ENCODE measurements at regions not wholly inside any gene's neighbourhood (a gene's known extent, or its start where the extent isn't known, plus 50 kb on each side); places are given as distances from the start of the nearest gene placed in this dataset.

GRCh38 chr3:22996920-22997571, 206.1 kb upstream of the UBE2E2 start:
- no peak for DNase-seq (ENCODE audit: low spot score)

GRCh38 chr3:23000371-23000770, 202.8 kb upstream of the UBE2E2 start:
- DNase-seq (ENCODE audit: low spot score), result no peak

GRCh38 chr3:23002151-23002550, 201.0 kb upstream of the UBE2E2 start:
- DNase-seq (ENCODE audit: low spot score), result no peak

GRCh38 chr3:23002836-23003732, 200.0 kb upstream of the UBE2E2 start:
- DNase-seq (ENCODE audit: low spot score), result no peak

DNA sequence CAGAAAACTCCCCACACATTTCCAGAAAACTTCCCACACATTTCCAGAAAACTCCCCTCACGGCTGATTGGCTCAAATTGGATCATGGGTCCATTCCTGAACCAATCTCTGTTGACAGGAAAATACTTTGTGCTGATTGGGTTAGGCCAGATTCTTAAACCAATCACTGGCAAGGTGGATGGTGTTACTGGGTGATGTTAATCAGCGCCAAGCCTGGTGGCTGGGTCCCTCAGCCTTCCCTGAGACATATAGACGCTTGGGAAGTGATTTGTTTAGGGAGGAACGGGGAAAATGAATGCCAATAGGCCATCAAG, 199.4 kb upstream of the UBE2E2 start:
- no peak for DNase-seq (ENCODE audit: low spot score)

GRCh38 chr3:23004971-23005370, 198.2 kb upstream of the UBE2E2 start:
- no peak for DNase-seq (ENCODE audit: low spot score)

- DNase-seq (ENCODE audit: low spot score), result no peak
Measured at GRCh38 chr3:23017801-23018200, 185.3 kb upstream of the UBE2E2 start.

- no peak for DNase-seq (ENCODE audit: low spot score)
Measured at GRCh38 chr3:23019596-23020300, 183.4 kb upstream of the UBE2E2 start.

DNA sequence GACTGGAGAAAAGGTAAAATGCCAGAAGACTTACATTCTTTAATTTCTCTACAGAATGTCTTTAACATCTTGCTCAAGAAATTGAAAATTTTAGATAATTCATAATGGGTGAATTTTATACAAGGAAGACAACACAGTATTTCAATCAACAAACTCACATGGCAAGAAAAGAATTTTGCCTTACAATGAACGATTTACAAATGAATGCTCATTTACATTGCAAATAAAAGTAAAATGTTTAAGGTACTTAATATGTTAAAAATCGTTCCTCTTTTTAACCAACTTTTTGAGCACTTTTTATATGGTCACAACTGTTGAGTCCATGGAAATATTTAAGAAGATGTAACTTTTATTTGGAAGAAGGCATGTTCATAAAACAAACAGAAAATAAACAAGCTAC, 174.8 kb upstream of the UBE2E2 start:
- no peak for DNase-seq (ENCODE audit: low spot score)

DNA sequence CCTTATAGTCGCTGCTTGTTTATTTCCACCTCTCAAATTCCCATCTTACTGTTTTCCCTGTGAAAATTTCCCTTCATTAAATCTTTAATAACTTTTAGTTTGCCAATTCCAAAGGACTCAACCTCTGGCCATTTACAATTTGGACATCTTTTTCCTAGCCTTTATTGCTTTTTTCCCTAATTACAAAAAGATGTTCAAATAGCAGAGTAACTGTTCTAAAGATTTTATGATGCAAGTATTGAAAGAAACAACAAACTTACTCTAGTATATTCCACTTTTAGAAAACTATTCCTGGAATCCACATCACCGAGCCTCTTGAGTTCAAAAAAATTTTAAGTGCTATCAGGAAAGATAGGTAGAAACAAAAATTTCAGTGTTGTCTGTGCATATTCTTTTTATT, 174.1 kb upstream of the UBE2E2 start:
- DNase-seq (ENCODE audit: low spot score), result no peak

DNA sequence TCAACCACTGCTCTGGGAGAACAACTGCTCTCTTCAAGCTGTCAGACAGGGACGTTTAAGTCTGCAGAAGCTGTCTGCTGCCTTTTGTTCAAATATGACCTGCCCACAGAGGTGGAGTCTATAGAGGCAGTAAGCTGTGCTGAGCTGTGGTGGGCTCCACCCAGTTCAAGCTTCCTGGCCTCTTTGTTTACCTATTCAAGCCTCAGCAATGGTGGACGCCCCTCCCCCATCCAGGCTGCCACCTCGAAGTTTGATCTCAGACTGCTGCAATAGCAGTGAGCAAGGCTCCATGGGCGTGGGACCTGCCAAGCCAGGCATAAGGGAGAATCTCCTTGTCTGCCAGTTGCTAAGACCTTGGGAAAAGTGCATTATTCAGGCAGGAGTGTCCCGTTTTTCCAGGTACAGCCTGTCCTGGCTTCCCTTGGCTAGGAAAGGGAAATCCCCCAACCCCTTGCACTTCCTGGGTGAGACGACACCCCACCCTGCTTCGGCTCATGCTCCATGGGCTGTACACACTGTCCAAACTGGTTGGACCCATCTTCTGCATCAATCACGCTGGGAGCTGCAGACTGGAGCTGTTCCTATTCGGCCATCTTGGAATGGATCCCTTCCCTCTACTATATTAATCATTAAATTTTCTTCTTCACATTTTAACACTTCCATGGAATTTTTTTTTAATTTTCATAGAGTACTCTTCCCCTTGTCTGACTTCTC, 167.0 kb upstream of the UBE2E2 start:
- no peak for DNase-seq (ENCODE audit: low spot score)

DNA sequence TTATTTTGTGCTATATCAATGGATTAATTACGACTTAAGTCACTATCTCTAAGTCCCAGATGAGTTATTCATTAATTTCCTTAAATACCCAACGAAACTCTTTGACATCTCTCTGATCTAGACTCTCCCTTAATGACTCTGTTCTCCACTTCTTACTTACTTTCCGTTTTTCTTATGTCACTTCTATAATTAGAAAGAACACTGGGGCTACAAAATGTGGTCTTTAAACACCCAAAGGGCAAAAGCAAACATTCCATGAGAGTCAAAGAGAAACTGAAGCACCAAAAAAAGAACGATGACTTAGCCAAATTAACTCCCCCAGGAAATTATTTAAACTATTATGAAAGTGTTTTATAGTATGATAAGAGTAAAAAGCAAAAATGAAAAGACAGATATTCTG, 166.4 kb upstream of the UBE2E2 start:
- no peak for DNase-seq (ENCODE audit: low spot score)

- no peak for DNase-seq (ENCODE audit: low spot score)
Measured at GRCh38 chr3:23038471-23038870, 164.7 kb upstream of the UBE2E2 start.

DNA sequence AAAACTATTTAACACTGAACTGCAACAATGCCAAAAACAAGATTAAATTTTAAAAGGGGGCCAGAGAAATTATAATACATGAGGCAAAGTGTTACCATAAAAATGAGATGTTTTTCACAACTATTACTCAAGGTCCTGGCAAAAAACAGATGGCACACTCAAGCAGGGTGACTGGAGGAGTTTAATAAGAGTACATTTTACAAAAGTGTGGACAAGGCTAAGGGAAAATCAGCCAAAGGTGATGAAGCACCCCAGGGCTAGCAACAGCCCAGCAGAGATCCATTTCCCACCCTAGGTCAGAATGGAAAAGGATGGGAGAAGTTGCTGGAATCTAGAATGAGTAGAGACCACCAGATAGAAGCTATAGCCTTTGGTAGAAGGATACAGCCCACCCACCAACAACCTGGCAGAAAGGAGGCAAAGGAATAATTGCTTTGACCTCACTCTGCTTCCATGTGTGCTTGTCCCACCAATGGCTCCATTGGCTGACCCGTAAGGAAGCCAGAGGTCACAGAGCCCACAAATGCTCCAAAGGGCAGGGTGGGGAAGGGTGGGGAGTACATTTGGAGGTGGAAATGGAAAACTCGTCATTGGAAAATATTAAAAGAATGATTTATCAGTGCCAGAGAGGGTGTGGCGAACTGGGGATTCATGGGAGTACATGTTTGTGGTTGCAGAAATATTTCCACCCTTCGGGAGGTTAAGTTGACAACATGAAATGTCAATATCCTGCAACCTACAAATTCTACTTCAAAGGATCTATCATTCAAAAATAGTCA, 161.0 kb upstream of the UBE2E2 start:
- DNase-seq (ENCODE audit: low spot score), result no peak

DNA sequence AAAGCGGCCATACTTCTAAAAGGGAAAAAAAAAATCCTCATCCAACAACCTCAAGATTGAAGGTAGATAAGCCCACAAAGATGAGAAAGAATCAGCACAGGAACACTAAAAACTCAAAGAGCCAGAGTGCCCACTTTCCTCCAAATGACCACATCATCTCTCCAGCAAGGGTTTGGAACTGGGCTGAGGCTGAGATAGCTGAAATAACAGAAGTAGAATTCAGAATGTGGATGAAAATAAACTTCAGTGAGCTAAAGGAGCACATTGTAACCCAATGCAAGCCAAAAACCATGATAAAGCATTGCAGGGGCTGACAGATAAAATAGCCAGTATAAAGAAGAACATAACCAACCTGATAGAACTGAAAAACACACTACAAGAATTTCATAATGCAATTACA, 158.7 kb upstream of the UBE2E2 start:
- no peak for DNase-seq (ENCODE audit: low spot score)

- no peak for DNase-seq (ENCODE audit: low spot score)
Measured at GRCh38 chr3:23046536-23046935, 156.6 kb upstream of the UBE2E2 start.

- DNase-seq (ENCODE audit: low spot score), result no peak
Measured at GRCh38 chr3:23051240-23052140, 151.6 kb upstream of the UBE2E2 start.

DNA sequence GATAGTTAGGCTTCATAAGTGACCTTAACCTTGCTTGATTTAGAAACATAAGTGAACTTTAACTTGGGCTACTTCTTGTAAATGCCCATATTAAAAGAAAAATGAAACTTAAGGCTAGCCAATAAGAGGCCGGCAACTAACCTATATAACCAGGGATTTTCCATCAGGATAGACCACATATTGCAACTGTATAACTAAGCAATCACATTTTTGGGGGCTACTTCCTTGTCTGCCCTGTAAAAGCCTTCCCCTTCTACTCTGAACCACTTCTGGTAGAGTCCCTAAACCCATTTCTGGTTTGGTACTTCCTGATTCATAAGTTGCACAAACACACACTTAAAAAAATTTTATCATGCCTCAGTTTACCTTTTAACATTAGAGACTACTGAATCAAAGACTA, 150.9 kb upstream of the UBE2E2 start:
- DNase-seq (ENCODE audit: low spot score), result no peak

GRCh38 chr3:23052620-23053019, 150.5 kb upstream of the UBE2E2 start:
- no peak for DNase-seq (ENCODE audit: low spot score)

DNA sequence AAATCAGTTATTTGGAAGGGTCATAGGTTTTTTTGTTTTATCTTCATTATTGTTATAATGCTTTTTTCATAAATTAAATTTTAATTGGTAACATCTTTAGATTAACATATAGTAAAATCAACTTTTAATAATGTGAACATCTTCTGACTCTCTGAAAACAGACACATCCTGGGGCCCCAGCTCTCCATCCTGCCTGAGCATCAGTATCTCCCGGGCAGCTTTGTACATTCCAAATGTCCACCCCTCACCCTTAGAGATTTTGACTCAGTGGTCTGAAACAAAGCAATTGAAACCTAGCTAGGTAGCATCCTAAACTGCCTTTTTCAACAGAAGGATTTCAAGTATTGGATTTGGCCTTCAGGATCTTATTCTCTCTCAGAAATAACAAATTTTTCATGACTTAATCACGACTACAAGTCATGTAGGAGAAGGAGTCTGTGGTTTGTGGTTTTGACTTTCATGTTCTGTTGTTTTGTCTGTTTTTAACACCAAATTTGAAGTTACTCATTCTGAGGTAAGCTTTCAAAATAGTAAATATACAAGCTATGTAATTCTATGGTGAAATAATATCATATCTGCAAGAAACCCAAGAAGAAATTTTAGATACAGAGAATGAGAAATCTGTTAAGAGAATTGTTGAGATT, 147.3 kb upstream of the UBE2E2 start:
- no peak for DNase-seq (ENCODE audit: low spot score)

Measured in left forelimb (tissue), 1 donor.